AG09309 (cell line): ENCODE measurements at regions not wholly inside any gene's neighbourhood (a gene's known extent, or its start where the extent isn't known, plus 50 kb on each side); places are given as distances from the start of the nearest gene placed in this dataset.
"Not testable (repeated sequence)": the region's sequence is repeated elsewhere in the genome, so short reads cannot be mapped to it uniquely, and the experiment has no call there.

ENCODE experiments used
- DNase-seq: peaks from one replicate; pipeline ENCODE4 v3.0.0-alpha.2; 2010; ENCODE audit warnings: low read depth
- H3K4me3 ChIP-seq: 2 replicates; pipeline ENCODE4 v1.5.1; 2011; ENCODE audit warnings: mild to moderate bottlenecking, low read depth, low read length, moderate library complexity; ENCODE audit not compliant: control insufficient read depth
- CTCF ChIP-seq: IDR thresholded peaks from 2 replicates; pipeline ENCODE4 v1.5.1; 2011; ENCODE audit warnings: mild to moderate bottlenecking, low read depth, low read length, inconsistent platforms; ENCODE audit not compliant: insufficient read depth, control insufficient read depth; ENCODE audit errors: missing control alignments

GRCh38 chrX:138058931-138059330, 493.0 kb downstream of the ZIC3 start:
- H3K4me3 ChIP-seq = no peak overlapping the region
- no peak for TF ChIP-seq CTCF
- no peak for DNase-seq

GRCh38 chrX:138067415-138067814, 501.5 kb downstream of the ZIC3 start:
- TF ChIP-seq CTCF = no peak
- DNase-seq = no peak
- H3K4me3 ChIP-seq = no peak overlapping the region

- no peak for TF ChIP-seq CTCF
- DNase-seq = no peak
- no peak overlapping the region for H3K4me3 ChIP-seq
Observed at GRCh38 chrX:138073626-138074025, 507.7 kb downstream of the ZIC3 start.

- H3K4me3 ChIP-seq = no peak overlapping the region
- DNase-seq = no peak
- no peak for TF ChIP-seq CTCF
Observed at GRCh38 chrX:138082251-138082650, 516.3 kb downstream of the ZIC3 start.

GRCh38 chrX:138082896-138083295, 517.0 kb downstream of the ZIC3 start:
- no peak for TF ChIP-seq CTCF
- no peak for DNase-seq
- H3K4me3 ChIP-seq = no peak overlapping the region

GRCh38 chrX:138110910-138111309, 545.0 kb downstream of the ZIC3 start:
- not testable (repeated sequence) for DNase-seq, H3K4me3 ChIP-seq

GRCh38 chrX:138127314-138127713, 561.4 kb downstream of the ZIC3 start:
- TF ChIP-seq CTCF = no peak
- DNase-seq = no peak
- H3K4me3 ChIP-seq = no peak overlapping the region
